ENCODE measurements at regions not wholly inside any gene's neighbourhood (a gene's known extent, or its start where the extent isn't known, plus 50 kb on each side); places are given as distances from the start of the nearest gene placed in this dataset.
"Not testable (repeated sequence)": the region's sequence is repeated elsewhere in the genome, so short reads cannot be mapped to it uniquely, and the experiment has no call there.

- peaks cover 3% of the 10 kb centered on the region for H3K9me3 Mint-ChIP-seq
- TF ChIP-seq CTCF (IDR thresholded peaks at IDR 0.05; ENCODE audit: unreplicated experiment), result no peak
- H3K4me1 Mint-ChIP-seq, result no peaks in the 10 kb centered on the region
- no peaks in the 10 kb centered on the region for H3K36me3 Mint-ChIP-seq
- H3K4me3 Mint-ChIP-seq, result no peak overlapping the region
- no peak for DNase-seq (ENCODE audit: low spot score in 2 of 2, unreplicated experiment in 2 of 2)
- no peak overlapping the region for H3K27ac Mint-ChIP-seq
- no peaks in the 10 kb centered on the region for H3K27me3 Mint-ChIP-seq (ENCODE audit: low read depth)
These were observed 591.2 kb downstream of the PDHA2 start for GRCh38 chr4:96431094-96431493.

- Mint-ChIP-seq H3K4me3 (no peak overlapping the region), H3K27ac (no peak overlapping the region), H3K9me3 (peaks cover 66% of the 10 kb centered on the region), H3K36me3 (peaks cover 33% of the 10 kb centered on the region), H3K27me3 (ENCODE audit: low read depth) (no peaks in the 10 kb centered on the region), H3K4me1 (no peaks in the 10 kb centered on the region)
- no peak for TF ChIP-seq CTCF (IDR thresholded peaks at IDR 0.05; ENCODE audit: unreplicated experiment)
- DNase-seq (ENCODE audit: low spot score in 2 of 2, unreplicated experiment in 2 of 2), result no peak
These were observed 608.5 kb downstream of the PDHA2 start for GRCh38 chr4:96448315-96448872.

GRCh38 chr4:96455045-96455720 lies 615.3 kb downstream of the PDHA2 start:
- no peak overlapping the region for H3K4me3 Mint-ChIP-seq
- TF ChIP-seq CTCF (IDR thresholded peaks at IDR 0.05; ENCODE audit: unreplicated experiment), result no peak
- H3K27ac Mint-ChIP-seq, result no peak overlapping the region
- no peaks in the 10 kb centered on the region for H3K27me3 Mint-ChIP-seq (ENCODE audit: low read depth)
- no peaks in the 10 kb centered on the region for H3K4me1 Mint-ChIP-seq
- peaks cover 36% of the 10 kb centered on the region for H3K9me3 Mint-ChIP-seq
- no peak for DNase-seq (ENCODE audit: low spot score in 2 of 2, unreplicated experiment in 2 of 2)
- H3K36me3 Mint-ChIP-seq, result peaks cover 7% of the 10 kb centered on the region

GRCh38 chr4:96458031-96458430 lies 618.1 kb downstream of the PDHA2 start:
- not testable (repeated sequence) for H3K4me1 Mint-ChIP-seq; H3K4me3 Mint-ChIP-seq; H3K36me3 Mint-ChIP-seq; DNase-seq (ENCODE audit: low spot score in 2 of 2, unreplicated experiment in 2 of 2); H3K27me3 Mint-ChIP-seq (ENCODE audit: low read depth); H3K27ac Mint-ChIP-seq
- H3K9me3 Mint-ChIP-seq, result peaks cover 22% of the 10 kb centered on the region

- H3K4me3 Mint-ChIP-seq, result no peak overlapping the region
- H3K4me1 Mint-ChIP-seq, result peaks cover 8% of the 10 kb centered on the region
- H3K36me3 Mint-ChIP-seq, result peaks cover under 1% of the 10 kb centered on the region
- peaks cover 23% of the 10 kb centered on the region for H3K9me3 Mint-ChIP-seq
- H3K27ac Mint-ChIP-seq, result no peak overlapping the region
- H3K27me3 Mint-ChIP-seq (ENCODE audit: low read depth), result no peaks in the 10 kb centered on the region
- DNase-seq (ENCODE audit: low spot score in 2 of 2, unreplicated experiment in 2 of 2), result no peak
- TF ChIP-seq CTCF (IDR thresholded peaks at IDR 0.05; ENCODE audit: unreplicated experiment), result no peak
These were observed 619.2 kb downstream of the PDHA2 start for GRCh38 chr4:96459105-96459504.

- Mint-ChIP-seq H3K36me3 (peaks cover 10% of the 10 kb centered on the region), H3K27me3 (ENCODE audit: low read depth) (no peaks in the 10 kb centered on the region), H3K9me3 (peaks cover 29% of the 10 kb centered on the region), H3K4me1 (peaks cover 10% of the 10 kb centered on the region), H3K27ac (no peak overlapping the region), H3K4me3 (no peak overlapping the region)
- no peak for TF ChIP-seq CTCF (IDR thresholded peaks at IDR 0.05; ENCODE audit: unreplicated experiment)
- no peak for DNase-seq (ENCODE audit: low spot score in 2 of 2, unreplicated experiment in 2 of 2)
These were observed 625.9 kb downstream of the PDHA2 start for GRCh38 chr4:96465834-96466233.

Measured in mesothelial cell of epicardium (in vitro differentiated cells).